Endothelial cell (in vitro differentiated cells): ENCODE measurements at regions not wholly inside any gene's neighbourhood (a gene's known extent, or its start where the extent isn't known, plus 50 kb on each side); places are given as distances from the start of the nearest gene placed in this dataset.

Source experiments
- DNase-seq: peaks from one replicate; pipeline ENCODE4 v3.0.0; 2021; ENCODE audit warnings: low spot score
- H3K27ac Mint-ChIP-seq: one replicate; pipeline ENCODE4 v1.8.0; 2021; ENCODE audit warnings: mixed read lengths, inconsistent platforms; ENCODE audit not compliant: unreplicated experiment
- H3K27me3 Mint-ChIP-seq: one replicate; pipeline ENCODE4 v1.8.0; 2021; ENCODE audit warnings: mild to moderate bottlenecking, moderate library complexity, mixed read lengths, inconsistent platforms; ENCODE audit not compliant: unreplicated experiment
- H3K36me3 Mint-ChIP-seq: one replicate; pipeline ENCODE4 v1.8.0; 2021; ENCODE audit warnings: mild to moderate bottlenecking, low read depth, mixed read lengths, inconsistent platforms; ENCODE audit not compliant: unreplicated experiment
- H3K4me1 Mint-ChIP-seq: one replicate; pipeline ENCODE4 v1.8.0; 2021; ENCODE audit warnings: mild to moderate bottlenecking, mixed read lengths, inconsistent platforms; ENCODE audit not compliant: unreplicated experiment
- H3K4me3 Mint-ChIP-seq: one replicate; pipeline ENCODE4 v1.8.0; 2021; ENCODE audit warnings: mild to moderate bottlenecking, mixed read lengths, inconsistent platforms; ENCODE audit not compliant: unreplicated experiment
- H3K9me3 Mint-ChIP-seq: one replicate; pipeline ENCODE4 v1.8.0; 2021; ENCODE audit warnings: mixed read lengths, inconsistent platforms; ENCODE audit not compliant: unreplicated experiment
- TF ChIP-seq, protein P1 (sequence below): fragments of 200-600 bp; sonication (generic); IDR thresholded peaks from one replicate; pipeline ENCODE4 v1.5.0; 2021; ENCODE audit warnings: antibody characterized with exemption; ENCODE audit not compliant: unreplicated experiment

DNA sequence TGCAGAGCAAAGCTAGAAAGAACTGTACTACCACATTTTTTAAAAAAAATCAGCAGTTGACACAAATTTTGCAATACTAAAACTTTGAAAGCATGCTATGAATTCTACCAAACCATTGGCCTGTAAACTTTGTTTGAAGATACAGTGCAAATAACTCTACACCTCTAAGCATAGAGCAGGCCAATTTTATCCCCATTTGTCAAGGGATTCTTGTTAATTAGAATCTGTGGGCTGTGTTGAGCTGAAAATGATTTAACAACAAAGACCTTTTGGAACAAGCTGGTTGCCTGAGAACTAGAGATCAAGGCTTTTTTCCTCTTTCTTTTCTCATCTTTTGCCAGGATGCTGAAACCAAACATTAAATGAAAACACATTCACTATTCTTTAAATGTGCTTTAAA, 886.0 kb upstream of the CDH2 start:
- Mint-ChIP-seq H3K36me3 (no peaks in the 10 kb centered on the region), H3K27me3 (no peaks in the 10 kb centered on the region), H3K27ac (no peak overlapping the region), H3K4me1 (peaks cover 8% of the 10 kb centered on the region), H3K9me3 (no peaks in the 10 kb centered on the region), H3K4me3 (no peak overlapping the region)
- DNase-seq, result no peak
- TF ChIP-seq, protein P1, sequence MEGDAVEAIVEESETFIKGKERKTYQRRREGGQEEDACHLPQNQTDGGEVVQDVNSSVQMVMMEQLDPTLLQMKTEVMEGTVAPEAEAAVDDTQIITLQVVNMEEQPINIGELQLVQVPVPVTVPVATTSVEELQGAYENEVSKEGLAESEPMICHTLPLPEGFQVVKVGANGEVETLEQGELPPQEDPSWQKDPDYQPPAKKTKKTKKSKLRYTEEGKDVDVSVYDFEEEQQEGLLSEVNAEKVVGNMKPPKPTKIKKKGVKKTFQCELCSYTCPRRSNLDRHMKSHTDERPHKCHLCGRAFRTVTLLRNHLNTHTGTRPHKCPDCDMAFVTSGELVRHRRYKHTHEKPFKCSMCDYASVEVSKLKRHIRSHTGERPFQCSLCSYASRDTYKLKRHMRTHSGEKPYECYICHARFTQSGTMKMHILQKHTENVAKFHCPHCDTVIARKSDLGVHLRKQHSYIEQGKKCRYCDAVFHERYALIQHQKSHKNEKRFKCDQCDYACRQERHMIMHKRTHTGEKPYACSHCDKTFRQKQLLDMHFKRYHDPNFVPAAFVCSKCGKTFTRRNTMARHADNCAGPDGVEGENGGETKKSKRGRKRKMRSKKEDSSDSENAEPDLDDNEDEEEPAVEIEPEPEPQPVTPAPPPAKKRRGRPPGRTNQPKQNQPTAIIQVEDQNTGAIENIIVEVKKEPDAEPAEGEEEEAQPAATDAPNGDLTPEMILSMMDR, result no peak

DNA sequence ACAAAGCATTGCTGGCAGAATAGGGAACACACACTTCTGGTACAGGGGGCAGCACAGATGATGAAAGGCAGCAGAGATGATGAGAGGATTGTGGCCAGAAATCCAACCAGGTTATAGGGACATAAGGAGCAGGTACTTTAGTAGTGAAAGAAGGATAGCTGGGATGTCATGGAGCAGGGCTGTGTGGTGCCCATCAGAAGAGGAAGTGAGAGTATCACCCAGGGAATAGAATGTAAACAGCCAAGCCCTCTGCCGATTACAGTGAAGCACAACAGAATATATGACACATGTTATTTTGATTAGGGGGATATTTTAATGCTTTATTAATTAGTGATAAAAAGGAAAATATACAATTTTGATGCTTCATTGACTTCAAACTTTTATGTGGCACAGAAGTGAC, 883.4 kb upstream of the CDH2 start:
- TF ChIP-seq, protein P1, result no peak
- Mint-ChIP-seq H3K27ac (no peak overlapping the region), H3K9me3 (no peaks in the 10 kb centered on the region), H3K4me1 (peaks cover 8% of the 10 kb centered on the region), H3K36me3 (no peaks in the 10 kb centered on the region), H3K27me3 (no peaks in the 10 kb centered on the region), H3K4me3 (no peak overlapping the region)
- no peak for DNase-seq

DNA sequence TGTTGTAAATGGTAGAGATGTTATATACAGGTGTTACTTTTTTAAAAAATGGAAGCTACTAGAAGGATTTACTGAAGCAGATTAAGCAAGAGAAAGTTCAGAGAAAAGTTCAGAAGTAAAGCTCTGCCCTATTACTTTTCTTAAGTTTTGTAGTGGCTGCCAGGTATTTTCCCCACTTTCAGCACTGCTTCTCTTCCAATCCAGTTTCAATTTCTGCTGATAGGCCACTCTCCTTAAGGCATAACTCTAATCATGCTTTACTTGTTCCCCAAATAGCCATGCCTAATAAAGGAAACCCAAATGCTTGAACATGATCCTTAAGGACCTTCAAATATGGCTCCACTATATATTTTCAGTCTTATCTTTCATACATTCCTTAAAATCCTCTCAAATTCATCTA, 880.8 kb upstream of the CDH2 start:
- H3K36me3 Mint-ChIP-seq, result no peaks in the 10 kb centered on the region
- no peaks in the 10 kb centered on the region for H3K9me3 Mint-ChIP-seq
- H3K27me3 Mint-ChIP-seq, result no peaks in the 10 kb centered on the region
- H3K4me3 Mint-ChIP-seq, result no peak overlapping the region
- no peak for DNase-seq
- TF ChIP-seq, protein P1, result no peak
- peaks cover 8% of the 10 kb centered on the region for H3K4me1 Mint-ChIP-seq
- H3K27ac Mint-ChIP-seq, result no peak overlapping the region

DNA sequence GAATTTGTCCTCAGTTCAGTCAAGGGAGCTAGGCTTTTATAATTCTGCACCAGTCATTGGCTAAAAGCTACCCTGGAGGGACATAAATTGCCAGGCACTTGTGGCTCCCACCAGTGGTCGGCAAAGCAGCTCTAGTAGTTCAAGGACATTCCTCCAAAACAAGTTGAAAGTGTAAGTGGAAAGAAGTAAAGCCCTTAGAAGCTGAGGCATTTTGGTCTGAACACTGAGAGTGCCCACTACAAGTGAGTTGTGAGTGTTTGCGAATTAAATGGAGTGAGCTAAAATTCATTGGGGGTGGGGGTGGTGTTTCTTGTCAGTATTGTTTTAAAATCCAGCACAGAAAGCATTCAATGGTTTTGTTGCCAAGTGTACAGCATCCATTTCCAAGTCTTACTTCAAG, 879.9 kb upstream of the CDH2 start:
- no peak overlapping the region for H3K4me3 Mint-ChIP-seq
- H3K27me3 Mint-ChIP-seq, result no peaks in the 10 kb centered on the region
- no peaks in the 10 kb centered on the region for H3K36me3 Mint-ChIP-seq
- no peak for DNase-seq
- H3K4me1 Mint-ChIP-seq, result peaks cover 3% of the 10 kb centered on the region
- TF ChIP-seq, protein P1, result no peak
- H3K9me3 Mint-ChIP-seq, result no peaks in the 10 kb centered on the region
- H3K27ac Mint-ChIP-seq, result no peak overlapping the region

DNA sequence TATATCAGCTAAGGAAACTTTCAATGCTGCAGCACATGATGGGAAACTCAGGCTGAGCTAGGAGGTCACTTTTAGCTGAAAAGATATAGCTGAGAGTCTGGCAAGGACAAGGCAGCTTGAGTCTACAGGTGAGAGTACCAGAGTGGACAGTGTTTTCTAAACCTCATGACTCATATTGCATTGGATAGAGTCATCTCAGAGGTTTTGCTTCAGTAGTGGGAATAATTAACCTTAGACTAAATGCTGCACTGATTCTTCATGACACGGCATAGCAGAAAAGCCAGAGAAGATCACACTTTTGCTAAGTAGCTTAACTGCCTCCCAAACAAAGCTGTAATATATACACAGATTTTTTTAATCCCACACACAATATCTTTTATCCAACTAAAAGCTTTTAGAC, 865.0 kb upstream of the CDH2 start:
- TF ChIP-seq, protein P1, result no peak
- H3K9me3 Mint-ChIP-seq, result peaks cover 5% of the 10 kb centered on the region
- no peaks in the 10 kb centered on the region for H3K4me1 Mint-ChIP-seq
- no peak overlapping the region for H3K4me3 Mint-ChIP-seq
- no peaks in the 10 kb centered on the region for H3K36me3 Mint-ChIP-seq
- DNase-seq, result no peak
- H3K27me3 Mint-ChIP-seq, result no peaks in the 10 kb centered on the region
- H3K27ac Mint-ChIP-seq, result no peak overlapping the region
